ENCODE measurements at regions not wholly inside any gene's neighbourhood (a gene's known extent, or its start where the extent isn't known, plus 50 kb on each side); places are given as distances from the start of the nearest gene placed in this dataset.

DNA sequence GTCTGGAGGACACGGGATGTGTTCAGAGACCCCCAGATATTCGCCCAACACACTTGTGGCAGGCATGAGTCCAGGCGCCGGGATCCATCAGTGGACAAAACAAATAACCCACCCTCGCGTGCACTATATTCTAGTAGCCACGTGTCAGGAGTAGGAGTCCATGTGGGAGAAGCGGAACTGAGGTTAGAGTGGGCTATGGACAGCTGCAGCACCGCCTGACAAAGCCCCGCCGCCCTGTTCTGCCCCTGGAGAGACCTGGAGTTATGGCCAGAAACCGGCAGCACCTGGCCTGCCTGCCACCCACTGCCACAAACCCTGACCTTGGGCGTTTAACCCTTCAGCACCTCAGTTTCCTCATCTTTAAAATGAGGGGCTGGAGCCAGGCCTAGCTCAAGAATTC, 181.0 kb upstream of the RNF32 start:
- Histone ChIP-seq H4K20me1 (no peaks in the 10 kb centered on the region; a peak in 1 of 22 replicates), H3K9ac (no peak overlapping the region), H3K9me3 (replicated peaks in 1 of 11) (0 out of 22 replicates have a peak, but pooled peaks cover 0 to 5% (median 0%) of the 10 kb centered on the region in 11 experiments), H3K4me1 (peaks cover 0 to 4% (median 0%) of the 10 kb centered on the region in 10 experiments; a peak in 2 of 20 replicates), H3K4me2 (no peak overlapping the region), H3K27me3 (no peaks in the 10 kb centered on the region), H3K36me3 (no peaks in the 10 kb centered on the region), H3K27ac (no peak overlapping the region), H3K4me3 (no peak overlapping the region)
- no peak for TF ChIP-seq Cebpa-rat (IDR thresholded peaks at IDR 0.05)

GRCh38 chr7:156459067-156459466, 181.5 kb upstream of the RNF32 start:
- no peak overlapping the region for H3K9ac ChIP-seq
- peaks cover 0 to 4% (median 0%) of the 10 kb centered on the region in 10 experiments; a peak in 2 of 20 replicates for H3K4me1 ChIP-seq
- 0 out of 22 replicates have a peak, but pooled peaks cover 0 to 5% (median 0%) of the 10 kb centered on the region in 11 experiments for H3K9me3 ChIP-seq (replicated peaks in 1 of 11)
- no peaks in the 10 kb centered on the region for H3K27me3 ChIP-seq
- H3K36me3 ChIP-seq: no peaks in the 10 kb centered on the region
- H3K27ac ChIP-seq: no peak overlapping the region
- no peak overlapping the region for H3K4me2 ChIP-seq
- H3K4me3 ChIP-seq: no peak overlapping the region
- H4K20me1 ChIP-seq: no peaks in the 10 kb centered on the region; a peak in 1 of 22 replicates
- no peak for TF ChIP-seq Cebpa-rat (IDR thresholded peaks at IDR 0.05)

DNA sequence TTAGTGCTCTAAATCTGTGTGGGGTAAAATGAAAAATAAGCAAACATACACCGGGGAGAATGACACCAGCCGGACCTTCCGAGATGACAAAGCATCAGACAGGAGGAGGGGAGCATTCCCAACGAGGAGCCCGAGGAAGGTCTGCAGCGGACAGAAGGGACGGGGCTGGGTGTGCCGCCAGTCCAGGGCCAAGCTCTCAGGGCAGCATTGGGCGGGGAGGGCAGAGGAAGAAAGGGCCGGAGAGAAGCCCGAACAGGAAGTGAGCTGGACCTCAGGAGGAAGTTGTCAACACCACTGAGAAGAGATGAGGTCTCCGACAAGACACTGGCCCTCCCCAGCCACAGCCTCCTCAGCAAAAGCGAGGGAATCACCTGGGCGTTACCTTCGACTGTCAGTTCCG, 182.6 kb upstream of the RNF32 start:
- Histone ChIP-seq H3K27ac (no peak overlapping the region), H3K27me3 (no peaks in the 10 kb centered on the region), H4K20me1 (no peaks in the 10 kb centered on the region; a peak in 1 of 22 replicates), H3K4me3 (no peak overlapping the region), H3K9me3 (replicated peaks in 1 of 11) (0 out of 22 replicates have a peak, but pooled peaks cover 0 to 5% (median 0%) of the 10 kb centered on the region in 11 experiments), H3K36me3 (no peaks in the 10 kb centered on the region), H3K4me2 (peak overlapping the region in 3 of 11 experiments; percentile 14 to 30 (median 29); a peak in 2 of 22 replicates), H3K9ac (no peak overlapping the region), H3K4me1 (peaks cover 0 to 4% (median 0%) of the 10 kb centered on the region in 10 experiments; a peak in 2 of 20 replicates)
- TF ChIP-seq Cebpa-rat (IDR thresholded peaks at IDR 0.05): no peak

GRCh38 chr7:156456503-156457115, 184.0 kb upstream of the RNF32 start:
- TF ChIP-seq Cebpa-rat (IDR thresholded peaks at IDR 0.05): no peak
- peaks cover 0 to 4% (median 0%) of the 10 kb centered on the region in 10 experiments; a peak in 2 of 20 replicates for H3K4me1 ChIP-seq
- H4K20me1 ChIP-seq: no peaks in the 10 kb centered on the region; a peak in 1 of 22 replicates
- no peak overlapping the region for H3K4me3 ChIP-seq
- H3K4me2 ChIP-seq: no peak overlapping the region
- 0 out of 22 replicates have a peak, but pooled peaks cover 0 to 5% (median 0%) of the 10 kb centered on the region in 11 experiments for H3K9me3 ChIP-seq (replicated peaks in 1 of 11)
- H3K27me3 ChIP-seq: no peaks in the 10 kb centered on the region
- H3K36me3 ChIP-seq: no peaks in the 10 kb centered on the region
- H3K27ac ChIP-seq: no peak overlapping the region
- H3K9ac ChIP-seq: no peak overlapping the region

- no peak overlapping the region for H3K27ac ChIP-seq
- H3K4me1 ChIP-seq: peaks cover 0 to 4% (median 0%) of the 10 kb centered on the region in 10 experiments; a peak in 2 of 20 replicates
- H3K9ac ChIP-seq: no peak overlapping the region
- TF ChIP-seq Cebpa-rat (IDR thresholded peaks at IDR 0.05): peak in 3 of 11 experiments; percentile 38 to 71 (median 54); a peak in 2 of 22 replicates
- H4K20me1 ChIP-seq: no peaks in the 10 kb centered on the region; a peak in 1 of 22 replicates
- H3K4me2 ChIP-seq: no peak overlapping the region
- H3K27me3 ChIP-seq: no peaks in the 10 kb centered on the region
- 0 out of 22 replicates have a peak, but pooled peaks cover 0 to 5% (median 0%) of the 10 kb centered on the region in 11 experiments for H3K9me3 ChIP-seq (replicated peaks in 1 of 11)
- H3K4me3 ChIP-seq: no peak overlapping the region
- H3K36me3 ChIP-seq: no peaks in the 10 kb centered on the region
These were observed 184.5 kb upstream of the RNF32 start for GRCh38 chr7:156456032-156456431.

- no peak overlapping the region for H3K9ac ChIP-seq
- H3K27ac ChIP-seq: no peak overlapping the region
- H3K27me3 ChIP-seq: no peaks in the 10 kb centered on the region
- TF ChIP-seq Cebpa-rat (IDR thresholded peaks at IDR 0.05): no peak
- no peaks in the 10 kb centered on the region for H3K9me3 ChIP-seq (replicated peaks in 1 of 11)
- H3K36me3 ChIP-seq: no peaks in the 10 kb centered on the region
- H3K4me3 ChIP-seq: no peak overlapping the region
- H4K20me1 ChIP-seq: no peaks in the 10 kb centered on the region
- H3K4me1 ChIP-seq: no peaks in the 10 kb centered on the region
- H3K4me2 ChIP-seq: no peak overlapping the region
These were observed 190.1 kb upstream of the RNF32 start for GRCh38 chr7:156450473-156450872.

GRCh38 chr7:156448918-156449317, 191.7 kb upstream of the RNF32 start:
- Histone ChIP-seq H3K9me3 (replicated peaks in 1 of 11) (no peaks in the 10 kb centered on the region), H3K4me1 (no peaks in the 10 kb centered on the region), H4K20me1 (no peaks in the 10 kb centered on the region)

DNA sequence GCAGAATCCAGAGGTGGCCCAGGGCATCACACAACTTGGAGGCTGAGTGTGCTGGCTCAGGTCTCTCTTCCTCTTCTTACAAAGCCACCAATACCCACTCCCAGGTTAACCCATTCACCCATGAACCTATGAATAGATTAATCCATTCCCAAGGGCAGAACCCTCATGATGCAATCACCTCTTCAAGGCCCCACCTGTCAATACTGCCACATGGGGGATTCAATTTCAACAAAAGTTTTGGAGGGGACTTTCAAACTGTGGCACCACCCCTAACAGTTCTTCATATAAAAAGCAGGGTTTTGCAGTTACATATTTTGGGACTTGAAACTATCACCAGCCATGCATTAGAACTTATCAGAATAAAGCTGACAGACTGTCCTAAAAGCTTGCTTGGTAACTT, 193.6 kb upstream of the RNF32 start:
- Histone ChIP-seq H4K20me1 (no peaks in the 10 kb centered on the region), H3K9me3 (replicated peaks in 1 of 11) (no peaks in the 10 kb centered on the region), H3K4me2 (no peak overlapping the region), H3K9ac (no peak overlapping the region), H3K4me3 (no peak overlapping the region), H3K27me3 (no peaks in the 10 kb centered on the region), H3K27ac (no peak overlapping the region), H3K36me3 (no peaks in the 10 kb centered on the region), H3K4me1 (no peaks in the 10 kb centered on the region)
- TF ChIP-seq Cebpa-rat (IDR thresholded peaks at IDR 0.05): no peak

More at GRCh38 chr7:156448918-156449317, 191.7 kb upstream of the RNF32 start:
- H3K9ac ChIP-seq: no peak overlapping the region
- H3K27ac ChIP-seq: no peak overlapping the region
- no peak overlapping the region for H3K4me3 ChIP-seq
- TF ChIP-seq Cebpa-rat (IDR thresholded peaks at IDR 0.05): no peak
- no peaks in the 10 kb centered on the region for H3K36me3 ChIP-seq
- H3K4me2 ChIP-seq: no peak overlapping the region
- no peaks in the 10 kb centered on the region for H3K27me3 ChIP-seq

DNA sequence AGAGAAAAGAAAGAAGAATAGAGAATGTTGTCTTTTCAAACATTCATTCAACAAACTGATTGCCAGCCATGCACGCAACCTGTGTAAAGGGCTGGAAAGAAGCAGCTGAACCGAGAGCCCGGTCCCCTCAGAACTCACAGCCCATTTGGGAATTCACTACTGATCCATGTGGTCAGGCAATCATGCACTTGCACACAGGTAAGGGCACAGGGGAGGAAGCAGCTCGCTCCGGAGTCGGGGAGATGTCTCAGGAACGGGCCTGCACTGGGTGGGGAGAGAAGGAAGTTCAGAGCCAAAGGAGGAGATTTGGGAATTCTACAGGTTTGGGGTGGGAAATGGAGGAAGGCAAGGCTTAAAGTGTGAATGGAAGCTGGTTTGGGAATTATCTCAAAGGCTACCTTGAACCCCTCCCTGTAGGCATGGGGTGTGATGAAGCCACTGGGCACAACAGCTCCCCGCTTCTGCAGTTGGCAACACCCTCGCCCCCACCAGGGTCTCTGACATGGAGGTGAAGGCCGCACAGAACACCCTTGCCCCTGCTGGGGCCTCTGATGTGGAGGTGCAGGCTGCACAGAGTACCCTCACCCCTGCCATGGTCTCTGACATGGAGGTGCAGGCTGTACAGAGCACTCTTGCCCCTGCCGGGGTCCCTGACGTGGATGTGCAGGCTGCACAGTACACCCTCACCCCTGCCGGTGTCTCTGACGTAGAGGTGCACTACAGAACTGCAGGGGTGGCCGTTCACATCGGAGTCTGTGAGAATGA, 194.4 kb upstream of the RNF32 start:
- no peaks in the 10 kb centered on the region for H4K20me1 ChIP-seq
- H3K4me1 ChIP-seq: no peaks in the 10 kb centered on the region
- no peak for TF ChIP-seq Cebpa-rat (IDR thresholded peaks at IDR 0.05)
- H3K27ac ChIP-seq: no peak overlapping the region
- no peak overlapping the region for H3K4me3 ChIP-seq
- H3K4me2 ChIP-seq: no peak overlapping the region
- no peaks in the 10 kb centered on the region for H3K9me3 ChIP-seq (replicated peaks in 1 of 11)
- H3K9ac ChIP-seq: no peak overlapping the region
- no peaks in the 10 kb centered on the region for H3K36me3 ChIP-seq
- H3K27me3 ChIP-seq: no peaks in the 10 kb centered on the region

Data from BLaER1 treated with 17β-estradiol and CSF1 and Interleukin-3, amounts not matched to agents 10 nM and 100 nM (cell line).